Astrocyte (in vitro differentiated cells and primary cell): ENCODE measurements at regions not wholly inside any gene's neighbourhood (a gene's known extent, or its start where the extent isn't known, plus 50 kb on each side); places are given as distances from the start of the nearest gene placed in this dataset.

Experiments
- EZH2 ChIP-seq: IDR thresholded peaks from 2 replicates; pipeline ENCODE4 v1.6.1; 2012; ENCODE audit warnings: mild to moderate bottlenecking, low read length, inconsistent platforms; ENCODE audit not compliant: insufficient read depth
- TF ChIP-seq, protein P1 (sequence below): IDR thresholded peaks from 2 replicates; pipeline ENCODE4 v1.5.1; 2011; ENCODE audit warnings: low read depth, mild to moderate bottlenecking, inconsistent platforms, low read length, moderate library complexity; ENCODE audit not compliant: insufficient read depth

GRCh38 chr5:115720888-115721287 is 95.1 kb upstream of the TMED7 start:
- TF ChIP-seq, protein P1, sequence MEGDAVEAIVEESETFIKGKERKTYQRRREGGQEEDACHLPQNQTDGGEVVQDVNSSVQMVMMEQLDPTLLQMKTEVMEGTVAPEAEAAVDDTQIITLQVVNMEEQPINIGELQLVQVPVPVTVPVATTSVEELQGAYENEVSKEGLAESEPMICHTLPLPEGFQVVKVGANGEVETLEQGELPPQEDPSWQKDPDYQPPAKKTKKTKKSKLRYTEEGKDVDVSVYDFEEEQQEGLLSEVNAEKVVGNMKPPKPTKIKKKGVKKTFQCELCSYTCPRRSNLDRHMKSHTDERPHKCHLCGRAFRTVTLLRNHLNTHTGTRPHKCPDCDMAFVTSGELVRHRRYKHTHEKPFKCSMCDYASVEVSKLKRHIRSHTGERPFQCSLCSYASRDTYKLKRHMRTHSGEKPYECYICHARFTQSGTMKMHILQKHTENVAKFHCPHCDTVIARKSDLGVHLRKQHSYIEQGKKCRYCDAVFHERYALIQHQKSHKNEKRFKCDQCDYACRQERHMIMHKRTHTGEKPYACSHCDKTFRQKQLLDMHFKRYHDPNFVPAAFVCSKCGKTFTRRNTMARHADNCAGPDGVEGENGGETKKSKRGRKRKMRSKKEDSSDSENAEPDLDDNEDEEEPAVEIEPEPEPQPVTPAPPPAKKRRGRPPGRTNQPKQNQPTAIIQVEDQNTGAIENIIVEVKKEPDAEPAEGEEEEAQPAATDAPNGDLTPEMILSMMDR: no peak
- TF ChIP-seq EZH2: no peak
